GM19023 (cell line): ENCODE measurements at regions not wholly inside any gene's neighbourhood (a gene's known extent, or its start where the extent isn't known, plus 50 kb on each side); places are given as distances from the start of the nearest gene placed in this dataset.

Experiments
- ATAC-seq: cut with Tn5 transposase; IDR thresholded peaks from one replicate; pipeline ENCODE4 v1.9.1; 2021; ENCODE audit warnings: mild to moderate bottlenecking, moderate library complexity; ENCODE audit not compliant: unreplicated experiment

GRCh38 chr3:154976072-154976983 lies 103.8 kb upstream of the MME start:
- ATAC-seq = no peak

- no peak for ATAC-seq
Measured at GRCh38 chr3:154973851-154974250, 106.3 kb upstream of the MME start.

GRCh38 chr3:154972951-154973350 lies 107.2 kb upstream of the MME start:
- ATAC-seq = no peak

GRCh38 chr3:154971771-154972326 lies 108.3 kb upstream of the MME start:
- no peak for ATAC-seq

- no peak for ATAC-seq
Measured at GRCh38 chr3:154971341-154971740, 108.8 kb upstream of the MME start.

- ATAC-seq = no peak
Measured at GRCh38 chr3:154970797-154971196, 109.3 kb upstream of the MME start.

GRCh38 chr3:154969366-154969765 lies 110.8 kb upstream of the MME start:
- ATAC-seq = no peak

GRCh38 chr3:154967090-154967489 lies 113.0 kb upstream of the MME start:
- ATAC-seq = no peak

- no peak for ATAC-seq
Measured at GRCh38 chr3:154956815-154957214, 123.3 kb upstream of the MME start.

- no peak for ATAC-seq
Measured at GRCh38 chr3:154955907-154956533, 124.1 kb upstream of the MME start.

GRCh38 chr3:154954757-154955156 lies 125.4 kb upstream of the MME start:
- no peak for ATAC-seq

GRCh38 chr3:154953538-154953937 lies 126.6 kb upstream of the MME start:
- no peak for ATAC-seq

GRCh38 chr3:154952553-154952952 lies 127.6 kb upstream of the MME start:
- ATAC-seq = no peak

GRCh38 chr3:154943981-154944380 lies 136.1 kb upstream of the MME start:
- ATAC-seq = no peak

GRCh38 chr3:154942827-154943226 lies 137.3 kb upstream of the MME start:
- ATAC-seq = no peak

GRCh38 chr3:154936196-154936595 lies 143.9 kb upstream of the MME start:
- no peak for ATAC-seq

- ATAC-seq = no peak
Measured at GRCh38 chr3:154933581-154933980, 146.5 kb upstream of the MME start.

GRCh38 chr3:154932633-154933032 lies 147.5 kb upstream of the MME start:
- no peak for ATAC-seq

GRCh38 chr3:154931484-154931883 lies 148.6 kb upstream of the MME start:
- ATAC-seq = no peak

GRCh38 chr3:154926721-154927120 lies 153.4 kb upstream of the MME start:
- ATAC-seq = no peak

GRCh38 chr3:154921351-154921750 lies 158.8 kb upstream of the MME start:
- ATAC-seq = no peak

- ATAC-seq = no peak
Measured at GRCh38 chr3:154919226-154919625, 160.9 kb upstream of the MME start.
